ENCODE measurements at regions not wholly inside any gene's neighbourhood (a gene's known extent, or its start where the extent isn't known, plus 50 kb on each side); places are given as distances from the start of the nearest gene placed in this dataset.

GRCh38 chr17:77266891-77267341, 126.1 kb downstream of the SEC14L1 start:
- FAIRE-seq (no peak), DNase-seq (ENCODE audit: insufficient read length, low spot score) (no peak)
- no peak for TF ChIP-seq POLR2A (IDR thresholded peaks at IDR 0.05; ENCODE audit: low read depth, low read length)

GRCh38 chr17:77269696-77270681, 129.2 kb downstream of the SEC14L1 start:
- DNase-seq (ENCODE audit: insufficient read length, low spot score) (no peak), FAIRE-seq (no peak)
- no peak for TF ChIP-seq POLR2A (IDR thresholded peaks at IDR 0.05; ENCODE audit: low read depth, low read length)

DNA sequence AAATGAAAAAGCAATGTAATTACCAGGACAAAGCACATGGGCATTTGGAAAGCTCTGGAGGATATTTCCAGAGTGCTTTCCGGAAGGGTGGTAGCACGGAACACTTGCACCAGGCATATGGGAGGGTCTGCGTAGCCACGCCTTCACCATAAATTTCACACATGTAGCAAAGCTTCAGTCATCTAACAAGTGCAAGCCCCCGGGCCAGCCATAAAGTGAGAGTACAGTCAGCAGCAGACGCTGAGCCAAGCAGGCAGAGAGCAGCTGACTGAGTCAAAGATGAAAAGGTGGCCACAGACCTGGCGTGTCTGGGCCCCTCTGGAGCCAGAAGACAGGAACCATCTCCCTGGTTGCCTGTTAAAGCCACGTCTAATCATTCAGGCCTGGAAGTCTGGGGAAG, 130.6 kb downstream of the SEC14L1 start:
- TF ChIP-seq POLR2A (IDR thresholded peaks at IDR 0.05; ENCODE audit: low read depth, low read length): no peak
- no peak for FAIRE-seq
- no peak for DNase-seq (ENCODE audit: insufficient read length, low spot score)

DNA sequence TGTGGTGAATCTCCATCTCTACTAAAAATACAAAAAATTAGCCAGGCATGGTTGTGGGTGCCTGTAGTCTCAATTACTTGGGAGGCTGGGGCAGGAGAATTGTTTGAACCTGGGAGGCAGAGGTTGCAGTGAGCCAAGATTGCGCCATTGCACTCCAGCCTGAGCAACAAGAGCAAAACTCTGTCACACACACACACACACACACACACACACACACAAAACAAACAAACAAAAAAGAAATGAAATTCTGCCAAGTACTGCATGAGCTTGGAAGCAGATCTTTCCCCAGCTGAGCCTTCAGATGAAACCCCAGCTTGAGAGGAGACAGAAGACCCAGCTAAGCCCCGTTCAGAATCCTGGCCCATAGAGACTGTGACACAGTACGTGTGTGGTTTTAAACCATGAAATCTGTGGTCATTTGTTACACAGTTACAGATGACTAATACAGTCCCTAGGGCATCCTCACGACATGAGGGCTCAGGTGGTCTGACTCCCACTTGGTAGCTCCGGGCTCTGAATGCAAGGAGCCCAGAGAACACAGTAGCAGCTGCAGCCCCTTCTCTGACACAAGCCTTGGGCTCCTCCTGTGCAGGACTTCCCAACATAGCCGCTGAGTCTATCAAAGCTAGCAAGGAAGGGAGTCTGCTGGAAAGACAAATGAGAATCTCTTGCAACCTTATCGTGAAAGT, 132.8 kb downstream of the SEC14L1 start:
- FAIRE-seq (no peak), DNase-seq (ENCODE audit: insufficient read length, low spot score) (no peak)
- no peak for TF ChIP-seq POLR2A (IDR thresholded peaks at IDR 0.05; ENCODE audit: low read depth, low read length)

DNA sequence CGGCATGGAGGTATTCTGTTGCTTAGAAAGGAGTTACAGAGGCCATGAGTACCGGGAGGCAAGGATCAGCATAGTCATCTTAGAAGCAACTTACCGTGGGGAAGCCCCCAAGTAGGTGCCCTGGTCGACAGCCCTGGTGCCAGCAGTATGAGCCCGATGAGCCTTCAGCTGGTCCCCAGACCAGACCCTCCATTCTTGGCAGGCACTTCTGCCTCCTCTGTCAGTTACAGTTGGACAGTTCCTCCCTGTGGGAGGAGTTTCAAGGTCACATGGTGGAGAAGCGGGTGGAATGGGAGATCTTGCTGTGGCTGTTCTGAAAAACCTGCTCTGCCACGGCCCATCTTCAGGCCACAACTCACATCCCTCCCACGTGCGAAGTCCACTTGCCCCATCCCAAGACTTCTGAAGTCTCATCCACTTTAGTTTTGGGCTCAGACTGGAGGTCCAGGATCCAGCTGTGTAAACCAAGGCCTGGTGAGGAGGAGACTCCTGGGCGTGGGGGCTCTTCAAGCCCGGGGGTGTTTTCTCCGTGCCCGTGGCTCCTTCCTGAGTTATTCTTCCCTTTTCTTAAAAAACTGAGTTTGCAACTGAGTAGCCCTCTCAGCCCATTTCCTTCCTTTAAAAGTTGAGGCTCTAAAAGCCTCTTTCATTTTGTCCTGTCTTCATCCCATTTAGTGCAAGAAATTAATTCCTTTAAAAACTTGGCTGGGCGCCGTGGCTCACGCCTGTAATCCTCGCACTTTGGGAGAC, 133.5 kb downstream of the SEC14L1 start:
- DNase-seq (ENCODE audit: insufficient read length, low spot score) (no peak), FAIRE-seq (no peak)
- no peak for TF ChIP-seq POLR2A (IDR thresholded peaks at IDR 0.05; ENCODE audit: low read depth, low read length)

DNA sequence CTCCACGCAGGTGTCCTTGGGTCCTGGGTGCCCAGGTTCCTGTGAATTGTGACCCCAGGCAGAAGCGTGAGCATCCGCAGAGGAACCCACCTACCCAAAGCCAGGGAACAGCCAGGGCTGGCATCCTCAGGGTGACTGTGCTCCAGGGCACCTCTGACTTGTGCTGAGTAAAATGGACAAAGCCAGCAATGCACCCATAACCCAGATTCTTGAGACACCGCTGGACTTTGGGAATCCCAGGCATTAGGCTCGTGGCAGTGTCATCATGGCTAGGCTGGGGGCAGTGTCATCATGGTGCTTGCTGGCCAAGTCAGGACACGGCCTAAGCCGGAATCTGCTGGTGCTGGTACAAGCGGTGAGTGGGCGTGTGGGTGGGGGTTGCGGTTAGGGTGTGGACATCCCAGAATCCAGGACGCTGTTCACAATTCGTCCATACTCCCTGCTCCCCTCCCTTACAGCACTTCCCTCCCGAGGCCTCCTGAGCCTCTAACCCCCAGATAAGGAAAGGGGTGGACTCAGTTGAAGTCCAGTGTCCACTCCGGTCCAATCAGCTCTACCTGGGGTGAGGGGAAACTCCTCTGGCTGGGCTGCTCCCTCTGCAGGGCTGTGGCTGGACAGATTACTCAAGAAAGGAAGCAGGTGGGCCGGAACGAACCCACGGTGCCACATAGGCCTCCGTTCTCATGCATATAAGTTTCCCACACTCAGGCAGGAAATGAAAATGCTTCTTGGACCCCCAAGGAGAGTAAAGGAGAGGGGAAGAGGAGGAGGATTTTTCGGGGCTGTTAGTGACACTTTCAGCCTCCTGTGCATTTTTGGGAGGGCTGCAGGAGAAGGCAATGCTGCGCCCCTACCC, 138.9 kb downstream of the SEC14L1 start:
- no peak for FAIRE-seq
- DNase-seq (ENCODE audit: insufficient read length, low spot score): peak; percentile 99
- TF ChIP-seq POLR2A (IDR thresholded peaks at IDR 0.05; ENCODE audit: low read depth, low read length): 0 out of 2 replicates have a peak, but pooled peaks have one; percentile 9

- DNase-seq (ENCODE audit: insufficient read length, low spot score) (peak; percentile 92), FAIRE-seq (no peak)
- peak; percentile 26 for TF ChIP-seq POLR2A (IDR thresholded peaks at IDR 0.05; ENCODE audit: low read depth, low read length)
Measured at GRCh38 chr17:77280304-77281121, 139.7 kb downstream of the SEC14L1 start.

DNA sequence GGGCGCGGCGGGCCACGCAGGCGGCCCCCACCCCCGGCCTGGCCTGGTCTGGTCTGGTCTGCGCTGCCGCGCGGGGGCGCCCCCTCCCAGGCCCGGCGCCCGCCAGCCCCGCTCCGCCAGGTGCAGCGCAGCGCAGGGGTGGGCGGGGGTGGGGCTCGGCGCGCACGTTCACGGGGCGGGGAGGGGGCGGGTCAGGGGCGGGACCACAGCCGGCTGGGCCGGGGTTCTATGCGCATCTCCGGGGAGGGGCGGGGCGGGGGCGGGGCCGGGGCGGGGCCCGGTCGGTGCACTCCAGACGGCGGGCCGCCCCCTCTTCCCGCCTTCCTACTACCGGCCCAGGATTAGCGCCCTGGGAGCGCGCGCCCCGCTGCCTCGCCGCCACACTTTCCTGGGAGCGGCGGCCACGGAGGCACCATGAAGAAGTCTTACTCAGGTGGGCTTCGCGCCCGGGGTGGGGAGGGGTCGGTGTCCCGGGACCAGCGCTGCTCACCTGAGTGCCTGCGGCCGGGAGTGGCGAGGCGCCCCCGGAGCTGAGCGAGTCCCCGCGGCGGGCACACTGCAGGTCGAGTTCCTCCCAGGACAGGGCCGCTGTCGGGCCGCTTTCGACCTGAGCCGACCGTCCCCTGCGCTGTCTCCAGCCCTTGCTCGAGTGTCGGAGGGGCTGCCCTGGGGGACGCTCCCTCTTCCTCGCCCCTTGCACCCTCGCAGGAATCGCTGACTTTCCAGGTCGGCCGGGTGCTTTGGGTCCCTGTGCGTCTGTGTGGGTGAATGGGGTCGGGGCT, 140.5 kb downstream of the SEC14L1 start:
- DNase-seq (ENCODE audit: insufficient read length, low spot score) (peak; percentile 76), FAIRE-seq (no peak)
- peak; percentile 42; the same call in 1 of the 2 replicates for TF ChIP-seq POLR2A (IDR thresholded peaks at IDR 0.05; ENCODE audit: low read depth, low read length)

DNA sequence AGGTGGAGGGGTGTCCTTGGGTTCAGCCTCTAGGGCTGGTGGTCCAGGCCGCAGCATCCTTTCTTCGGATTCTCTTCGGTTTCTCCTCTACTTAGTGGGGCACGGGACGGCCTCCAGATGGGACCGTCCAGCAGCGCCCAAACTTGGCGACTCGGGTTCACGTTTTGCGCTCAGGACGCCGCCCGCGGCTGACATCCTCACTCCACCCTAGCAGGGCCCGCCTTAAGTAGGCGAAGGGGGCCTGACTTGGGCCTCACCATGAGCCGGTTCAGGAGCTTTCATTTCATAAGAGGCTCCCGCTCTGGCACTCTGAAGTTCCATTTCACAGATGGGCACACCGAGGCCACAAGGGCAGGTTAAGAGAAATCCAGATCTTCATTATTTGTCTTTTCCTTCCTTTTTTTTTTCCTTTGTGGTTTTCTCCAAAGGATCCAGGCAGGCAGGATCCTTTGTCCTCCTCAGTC, 141.2 kb downstream of the SEC14L1 start:
- FAIRE-seq (no peak), DNase-seq (ENCODE audit: insufficient read length, low spot score) (no peak)
- no peak for TF ChIP-seq POLR2A (IDR thresholded peaks at IDR 0.05; ENCODE audit: low read depth, low read length)

GRCh38 chr17:77282524-77283515, 142.1 kb downstream of the SEC14L1 start:
- FAIRE-seq: no peak
- DNase-seq (ENCODE audit: insufficient read length, low spot score): peak; percentile 72
- TF ChIP-seq POLR2A (IDR thresholded peaks at IDR 0.05; ENCODE audit: low read depth, low read length): no peak
